ENCODE measurements at regions not wholly inside any gene's neighbourhood (a gene's known extent, or its start where the extent isn't known, plus 50 kb on each side); places are given as distances from the start of the nearest gene placed in this dataset.
"Not testable (repeated sequence)": the region's sequence is repeated elsewhere in the genome, so short reads cannot be mapped to it uniquely, and the experiment has no call there.

- H3K27ac Mint-ChIP-seq = no peak overlapping the region
- no peaks in the 10 kb centered on the region for H3K27me3 Mint-ChIP-seq
- no peaks in the 10 kb centered on the region for H3K4me1 Mint-ChIP-seq
- no peak overlapping the region for H3K4me3 Mint-ChIP-seq
- ATAC-seq (replicated peaks) = no peak
- peaks cover 8% of the 10 kb centered on the region for H3K9me3 Mint-ChIP-seq
- no peaks in the 10 kb centered on the region for H3K36me3 Mint-ChIP-seq (ENCODE audit: low read depth)
Observed at GRCh38 chr3:137692803-137693431, 71.2 kb upstream of the SOX14 start.

DNA sequence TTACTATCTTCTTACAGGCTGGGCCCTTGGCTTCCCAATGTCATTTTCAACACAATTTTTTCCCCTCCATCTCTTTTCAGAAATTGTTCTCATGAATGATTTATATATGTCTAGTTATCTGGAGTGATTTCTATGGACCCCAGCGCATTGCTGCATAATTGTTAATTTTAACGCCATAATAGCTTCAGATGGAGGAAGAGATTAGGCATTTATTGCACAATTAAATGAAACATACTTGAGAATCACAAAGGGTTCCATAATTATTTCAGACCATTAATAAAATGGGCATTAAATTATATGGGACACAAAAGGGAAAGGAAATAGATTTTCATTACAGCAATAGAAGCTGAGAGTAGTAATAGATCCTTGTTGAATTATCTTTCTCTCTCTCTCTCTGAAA lies 70.3 kb upstream of the SOX14 start:
- Mint-ChIP-seq H3K4me3 (no peak overlapping the region), H3K27ac (no peak overlapping the region), H3K27me3 (no peaks in the 10 kb centered on the region), H3K36me3 (ENCODE audit: low read depth) (no peaks in the 10 kb centered on the region), H3K9me3 (peaks cover 12% of the 10 kb centered on the region), H3K4me1 (no peaks in the 10 kb centered on the region)
- ATAC-seq (replicated peaks) = no peak

- no peak overlapping the region for H3K27ac Mint-ChIP-seq
- no peaks in the 10 kb centered on the region for H3K36me3 Mint-ChIP-seq (ENCODE audit: low read depth)
- no peaks in the 10 kb centered on the region for H3K4me1 Mint-ChIP-seq
- ATAC-seq (replicated peaks) = no peak
- no peak overlapping the region for H3K4me3 Mint-ChIP-seq
- H3K9me3 Mint-ChIP-seq = peaks cover 12% of the 10 kb centered on the region
- no peaks in the 10 kb centered on the region for H3K27me3 Mint-ChIP-seq
Observed at GRCh38 chr3:137694836-137695235, 69.3 kb upstream of the SOX14 start.

DNA sequence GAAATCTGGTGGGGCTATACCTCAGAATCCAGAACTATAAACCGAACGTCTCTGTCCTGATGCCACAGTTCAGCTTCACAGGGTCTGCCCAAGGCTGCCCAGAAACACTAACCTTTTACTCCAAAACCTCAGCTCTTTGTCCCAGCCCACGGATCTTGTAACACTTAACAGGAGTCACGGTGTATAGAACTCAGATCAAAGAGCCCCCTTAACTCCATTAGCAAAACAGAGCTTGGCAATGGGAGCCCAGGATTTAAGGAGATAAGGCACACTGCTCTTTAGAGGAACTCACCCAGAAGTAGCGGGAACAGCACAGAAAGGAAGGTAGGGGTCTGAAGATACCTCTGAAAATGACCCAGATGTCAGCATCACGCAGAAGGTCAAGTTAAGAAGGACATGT lies 68.8 kb upstream of the SOX14 start:
- Mint-ChIP-seq H3K4me1 (no peaks in the 10 kb centered on the region), H3K27me3 (no peaks in the 10 kb centered on the region), H3K36me3 (ENCODE audit: low read depth) (no peaks in the 10 kb centered on the region), H3K4me3 (no peak overlapping the region), H3K27ac (no peak overlapping the region), H3K9me3 (peaks cover 12% of the 10 kb centered on the region)
- no peak for ATAC-seq (replicated peaks)

DNA sequence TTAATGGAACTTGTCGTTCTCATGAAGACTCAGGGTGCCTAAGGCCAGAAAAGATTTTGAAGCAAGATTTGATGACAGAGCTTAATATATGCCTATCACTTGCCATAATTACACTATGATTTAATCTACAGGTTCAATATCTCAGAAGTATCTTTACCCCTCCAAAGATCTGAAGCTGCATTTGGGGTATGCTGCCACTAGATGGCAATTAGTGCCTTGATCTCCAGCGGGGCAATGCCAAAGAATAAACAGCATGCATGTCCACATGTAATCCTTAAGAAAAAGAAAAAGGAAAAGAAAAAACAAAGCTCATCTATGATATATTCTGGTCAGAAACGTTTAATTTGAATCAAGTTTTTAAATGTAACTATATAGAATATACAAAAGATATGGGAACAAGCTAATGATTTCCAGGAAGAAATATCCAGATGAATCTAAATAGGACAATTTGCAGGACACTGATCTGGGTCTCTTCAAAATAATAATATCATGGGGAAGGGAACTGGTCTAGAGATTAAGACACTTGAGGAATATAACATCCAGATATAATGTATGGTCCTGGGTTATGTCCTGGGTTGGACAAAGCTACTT lies 55.0 kb upstream of the SOX14 start:
- H3K27ac Mint-ChIP-seq = no peak overlapping the region
- H3K27me3 Mint-ChIP-seq = peaks cover 3% of the 10 kb centered on the region
- no peak overlapping the region for H3K4me3 Mint-ChIP-seq
- peaks cover 17% of the 10 kb centered on the region for H3K9me3 Mint-ChIP-seq
- no peaks in the 10 kb centered on the region for H3K36me3 Mint-ChIP-seq (ENCODE audit: low read depth)
- no peak for ATAC-seq (replicated peaks)
- no peaks in the 10 kb centered on the region for H3K4me1 Mint-ChIP-seq

DNA sequence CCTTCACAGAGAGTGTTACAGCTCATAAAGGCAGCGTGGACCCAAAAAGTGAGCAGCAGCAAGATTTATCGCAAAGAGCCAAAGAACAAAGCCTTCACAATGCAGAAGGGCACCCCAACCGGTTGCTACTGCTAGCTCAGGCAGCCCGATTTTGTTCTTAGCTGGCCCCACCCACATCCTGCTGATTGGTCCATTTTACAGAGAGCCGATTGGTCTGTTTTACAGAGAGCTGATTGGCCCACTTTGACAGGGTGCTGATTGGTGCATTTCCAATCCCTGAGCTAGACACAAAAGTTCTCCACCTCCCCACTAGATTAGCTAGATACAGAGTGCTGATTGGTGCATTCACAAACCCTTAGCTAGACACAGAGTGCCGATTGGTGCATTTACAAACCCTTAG lies 50.1 kb upstream of the SOX14 start:
- H3K4me1 Mint-ChIP-seq; H3K27ac Mint-ChIP-seq; H3K4me3 Mint-ChIP-seq; H3K27me3 Mint-ChIP-seq; ATAC-seq (replicated peaks); H3K36me3 Mint-ChIP-seq (ENCODE audit: low read depth): not testable (repeated sequence)
- peaks cover 11% of the 10 kb centered on the region for H3K9me3 Mint-ChIP-seq

Data from activated T-helper 17 cell treated with anti-CD3 and anti-CD28 coated beads, Interleukin-2, amount 50 U/mL, for 72 hours (primary cell).